HG03520 (cell line): ENCODE measurements at regions not wholly inside any gene's neighbourhood (a gene's known extent, or its start where the extent isn't known, plus 50 kb on each side); places are given as distances from the start of the nearest gene placed in this dataset.

Experiments used
- ATAC-seq: cut with Tn5 transposase; IDR thresholded peaks from one replicate; pipeline ENCODE4 v1.9.1; 2021; ENCODE audit warnings: mild to moderate bottlenecking, moderate library complexity; ENCODE audit not compliant: unreplicated experiment

DNA sequence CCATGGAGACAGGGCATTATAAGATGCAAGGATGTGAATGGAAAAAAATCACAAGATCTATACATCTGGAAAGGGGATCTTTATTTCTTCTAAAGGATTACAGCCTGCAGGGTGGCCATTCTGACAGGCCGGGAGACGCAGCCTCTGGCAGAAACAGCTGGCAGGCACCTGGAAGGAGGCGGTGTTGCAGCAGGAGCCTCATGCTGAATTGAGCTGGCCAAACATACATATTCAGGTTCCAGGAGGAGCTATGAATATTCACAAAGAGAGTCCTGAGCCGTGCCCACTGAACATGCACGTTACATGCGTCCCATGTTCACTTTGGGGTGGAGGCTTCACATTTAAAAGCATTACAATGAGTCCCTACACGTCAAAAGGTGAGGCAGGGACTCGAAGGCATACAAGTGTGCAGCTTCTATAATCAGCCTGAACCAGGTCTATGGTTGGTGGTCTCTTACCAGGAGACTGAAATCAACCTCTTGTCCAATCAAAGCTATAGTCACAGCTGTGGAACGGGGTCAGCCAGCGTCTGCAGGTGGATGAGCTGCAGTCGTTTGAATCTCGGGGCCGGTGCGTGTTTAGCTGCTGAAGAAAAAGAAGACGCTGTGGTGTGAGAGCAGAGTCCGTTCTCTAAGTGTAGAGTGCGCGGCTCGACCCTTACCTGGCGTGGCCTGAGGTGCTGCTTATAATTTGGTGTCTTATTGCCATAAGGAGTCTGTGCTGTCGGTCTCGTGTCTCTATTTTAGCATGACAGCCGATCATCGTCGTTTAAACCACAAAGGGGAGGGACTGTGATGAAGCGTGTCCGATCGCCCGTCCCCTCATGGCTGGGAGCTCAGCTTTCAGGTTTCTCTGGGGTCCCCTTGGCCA lies 183.0 kb downstream of the ETS2 start:
- no peak for ATAC-seq

GRCh38 chr21:38987633-38988508 lies 182.1 kb downstream of the ETS2 start:
- no peak for ATAC-seq

GRCh38 chr21:38986806-38987632 lies 181.3 kb downstream of the ETS2 start:
- ATAC-seq: no peak

GRCh38 chr21:38986406-38986805 lies 180.7 kb downstream of the ETS2 start:
- no peak for ATAC-seq

GRCh38 chr21:38985568-38986378 lies 180.0 kb downstream of the ETS2 start:
- no peak for ATAC-seq

- ATAC-seq: no peak
These were observed 179.3 kb downstream of the ETS2 start for GRCh38 chr21:38984982-38985567.

GRCh38 chr21:38984568-38984967 lies 178.8 kb downstream of the ETS2 start:
- ATAC-seq: no peak

DNA sequence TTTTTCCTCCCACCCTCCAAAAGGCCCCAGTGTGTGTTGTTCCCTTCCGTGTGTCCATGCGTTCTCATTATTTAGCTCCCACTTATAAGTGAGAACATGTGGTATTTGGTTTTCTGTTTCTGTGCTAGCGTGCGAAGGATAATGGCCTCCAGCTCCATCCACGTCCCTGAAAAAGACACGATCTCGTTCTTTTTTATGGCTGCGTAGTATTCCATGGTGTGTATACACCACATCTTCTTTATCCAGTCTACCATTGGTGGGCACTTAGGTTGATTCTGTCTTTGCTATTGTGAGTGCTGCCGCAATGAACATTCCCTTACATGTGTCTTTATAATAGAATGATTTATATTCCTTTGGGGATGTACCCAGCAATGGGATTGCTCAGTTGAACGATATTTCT lies 177.8 kb downstream of the ETS2 start:
- no peak for ATAC-seq

DNA sequence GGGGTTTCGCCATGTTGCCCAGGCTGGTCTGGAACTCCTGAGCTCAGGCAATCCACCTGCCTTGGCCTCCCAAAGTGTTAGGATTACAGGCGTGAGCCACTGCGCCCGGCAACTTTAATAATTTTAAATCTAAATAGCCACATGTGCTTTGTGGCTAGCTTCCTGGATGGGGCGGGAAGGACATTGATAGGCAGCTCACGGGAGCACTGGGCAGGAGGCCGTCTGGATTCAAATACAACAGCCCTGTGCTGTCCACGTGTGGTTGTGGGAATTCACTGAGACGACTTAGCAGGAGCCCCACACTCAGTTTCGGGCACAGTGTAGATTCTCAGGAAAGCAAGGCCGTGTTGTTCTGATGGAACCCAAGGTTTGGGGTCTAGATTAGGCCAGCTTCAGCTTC lies 177.1 kb downstream of the ETS2 start:
- ATAC-seq: no peak

DNA sequence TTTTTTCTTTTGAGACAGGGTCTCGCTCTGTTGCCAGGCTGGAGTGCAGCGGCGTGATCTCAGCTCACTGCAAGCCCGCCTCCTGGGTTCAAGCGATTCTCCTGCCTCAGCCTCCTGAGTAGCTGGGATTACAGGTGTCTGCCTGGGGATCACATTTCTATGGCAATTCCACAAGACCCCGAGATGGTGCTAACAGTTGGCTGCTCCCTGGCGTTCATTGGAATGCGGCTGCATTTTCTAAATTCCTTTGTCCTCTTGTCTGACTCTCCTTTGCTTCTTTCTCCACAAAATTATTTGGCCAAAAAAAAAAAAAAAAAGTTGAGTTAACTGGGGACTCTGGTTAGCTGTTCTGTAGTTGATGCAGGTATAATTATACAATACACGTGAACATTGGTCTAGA lies 176.4 kb downstream of the ETS2 start:
- ATAC-seq: no peak

DNA sequence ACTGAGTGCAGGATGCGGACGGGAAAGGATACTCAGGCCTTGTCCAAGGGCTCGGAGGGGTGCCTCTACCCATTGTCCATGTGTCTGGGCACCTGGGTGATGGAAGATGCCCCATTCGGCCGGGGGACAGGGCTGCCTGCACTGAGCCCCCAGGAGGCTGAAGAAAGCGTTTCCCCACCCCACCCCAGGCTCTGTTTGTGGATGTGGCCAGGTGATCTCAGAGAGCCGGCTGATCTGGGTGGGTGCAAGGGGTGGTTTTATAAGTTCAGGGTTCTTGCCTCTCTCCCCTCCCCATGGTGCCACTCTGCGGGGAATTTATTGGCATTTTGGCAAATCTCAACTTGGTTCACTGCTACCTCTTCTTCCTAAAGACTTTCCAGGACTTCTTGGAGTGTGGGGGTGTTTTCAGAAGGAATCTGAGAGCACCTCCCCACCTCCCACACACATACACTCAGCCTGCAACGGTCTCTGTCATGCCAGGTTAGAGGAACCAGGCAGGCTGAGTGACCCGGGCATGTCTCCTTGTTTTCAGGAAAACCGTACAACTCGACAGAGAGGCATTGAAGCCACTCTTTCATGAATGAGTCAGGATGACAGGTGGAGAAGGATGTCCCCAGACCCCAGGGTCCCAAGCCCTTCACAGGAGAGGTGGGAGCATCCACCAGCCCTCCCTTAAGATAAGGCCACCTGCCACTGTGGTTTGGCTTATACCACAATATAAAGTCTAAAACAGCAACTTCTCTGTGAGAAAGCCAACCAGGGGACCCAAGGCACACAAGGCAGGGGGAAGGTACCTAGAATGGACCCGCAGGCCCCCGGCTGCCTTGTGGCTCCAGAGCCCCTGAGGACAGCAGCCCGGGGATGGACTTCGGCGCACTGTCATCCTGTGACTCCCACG lies 174.9 kb downstream of the ETS2 start:
- ATAC-seq: no peak

GRCh38 chr21:38979271-38980121 lies 173.8 kb downstream of the ETS2 start:
- no peak for ATAC-seq

GRCh38 chr21:38976900-38977299 lies 171.2 kb downstream of the ETS2 start:
- no peak for ATAC-seq

DNA sequence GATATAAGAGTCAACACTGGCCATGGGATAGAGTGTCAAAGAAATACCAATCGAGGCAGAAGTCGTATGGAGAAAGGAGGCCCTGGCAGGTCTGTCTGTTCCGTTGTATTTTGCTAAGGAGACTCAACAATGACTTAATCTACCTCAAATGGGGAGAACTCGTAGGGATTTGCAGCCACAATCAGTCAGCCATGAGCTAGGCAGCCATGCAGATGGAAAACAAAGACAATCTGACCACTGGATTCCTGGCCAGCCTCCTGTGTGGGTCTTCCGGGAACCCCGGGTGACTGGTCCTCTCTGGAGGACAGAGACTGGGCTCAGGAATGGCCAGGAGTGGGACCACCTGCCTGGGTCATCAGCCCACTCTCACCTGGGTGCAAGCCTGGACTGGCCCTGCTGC lies 167.8 kb downstream of the ETS2 start:
- ATAC-seq: no peak

DNA sequence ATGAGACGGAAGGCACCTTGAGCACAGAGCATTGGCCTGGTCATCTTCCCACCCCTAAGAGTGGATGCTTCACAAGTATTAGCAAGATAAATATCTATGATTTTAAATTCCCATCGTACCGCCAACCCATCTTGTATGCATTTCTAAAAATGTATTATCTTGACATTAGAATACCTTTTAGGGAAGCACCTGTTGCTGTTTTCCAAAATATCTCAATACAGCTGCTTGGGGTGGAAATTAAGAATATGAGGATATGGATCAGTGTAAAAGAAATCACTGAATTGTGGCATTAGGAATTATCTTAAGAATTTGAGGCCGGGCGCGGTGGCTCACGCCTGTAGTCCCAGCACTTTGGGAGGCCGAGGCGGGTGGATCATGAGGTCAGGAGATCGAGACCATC lies 166.3 kb downstream of the ETS2 start:
- no peak for ATAC-seq

DNA sequence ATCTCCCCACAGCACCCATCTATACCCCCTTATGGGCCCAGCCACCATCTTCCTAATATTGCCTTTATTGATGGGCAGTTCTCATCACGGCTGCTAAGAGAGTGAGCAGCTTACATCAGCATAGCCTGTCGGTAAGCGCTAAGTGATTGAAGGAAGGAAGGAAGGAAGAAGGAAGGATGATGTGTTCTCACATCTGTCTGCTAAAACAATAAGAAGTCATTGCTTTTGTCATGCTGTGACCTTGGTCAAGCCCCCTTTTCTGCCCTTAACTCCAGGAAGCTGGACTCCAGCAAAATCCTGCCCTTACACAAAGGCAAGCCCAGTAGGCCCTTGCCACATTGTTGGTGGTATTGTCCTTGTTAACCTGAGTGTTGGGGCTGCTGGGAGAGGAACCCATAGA lies 165.0 kb downstream of the ETS2 start:
- ATAC-seq: no peak

DNA sequence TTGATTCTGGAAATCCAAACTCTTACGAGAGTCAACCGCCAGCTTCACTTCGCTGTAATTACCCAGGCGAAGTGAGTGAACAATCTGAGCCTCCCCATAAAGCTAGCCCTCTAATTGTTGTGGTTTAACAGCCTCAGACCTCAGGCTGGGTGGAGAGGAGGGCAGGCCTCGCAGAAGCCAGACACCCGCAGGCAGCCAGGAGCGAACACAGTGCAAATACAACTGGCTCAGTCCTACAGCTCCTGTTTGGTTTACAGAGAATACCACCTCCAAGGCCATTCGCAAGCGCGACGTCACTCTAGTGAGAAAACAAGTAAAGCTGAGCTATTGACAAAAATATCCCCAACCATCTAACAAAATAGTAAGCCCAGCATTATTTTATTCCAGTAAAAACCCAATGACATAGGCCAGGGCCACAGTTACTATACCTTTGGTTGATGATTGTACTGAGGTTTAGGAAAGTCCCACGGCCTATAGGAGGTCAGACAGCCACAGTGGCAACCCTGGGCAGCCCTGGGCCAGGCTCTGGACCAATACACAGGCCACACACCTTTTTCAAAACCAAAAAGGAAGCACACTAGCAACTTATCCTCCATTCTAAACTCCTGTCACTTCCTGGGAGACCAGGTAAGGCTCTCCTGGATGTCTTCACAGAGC lies 163.3 kb downstream of the ETS2 start:
- no peak for ATAC-seq
